Brain microvascular endothelial cell (primary cell): ENCODE measurements at regions not wholly inside any gene's neighbourhood (a gene's known extent, or its start where the extent isn't known, plus 50 kb on each side); places are given as distances from the start of the nearest gene placed in this dataset.

Source experiments
- DNase-seq: peaks from one replicate; pipeline ENCODE4 v3.0.0-alpha.2; 2020
- H3K27ac ChIP-seq: fragments of 250-450 bp; sonication (Bioruptor Pico); 2 replicates; pipeline ENCODE4 v1.5.1; 2020; ENCODE audit warnings: mild to moderate bottlenecking, moderate library complexity
- H3K27me3 ChIP-seq: fragments of 250-450 bp; sonication (Bioruptor Pico); replicated peaks from 2 replicates; pipeline ENCODE4 v1.5.1; 2020; ENCODE audit warnings: mild to moderate bottlenecking
- H3K36me3 ChIP-seq: fragments of 250-450 bp; sonication (Bioruptor Pico); replicated peaks from 2 replicates; pipeline ENCODE4 v1.5.1; 2020; ENCODE audit warnings: mild to moderate bottlenecking
- H3K4me3 ChIP-seq: 2 replicates; pipeline ENCODE4 v1.5.1; 2011; ENCODE audit warnings: low read depth, mild to moderate bottlenecking, control low read depth, low read length, moderate library complexity
- in situ Hi-C: cut with HindIII; loops from 2 replicates; pipeline ENCODE4 v1.10.0; 2017; ENCODE audit warnings: low sequenced_read_pairs, low pct_ligation_motif_present
- TF ChIP-seq, protein P1 (sequence below): IDR thresholded peaks from 2 replicates; pipeline ENCODE4 v1.5.1; 2011; ENCODE audit warnings: low read depth, mild to moderate bottlenecking, moderate library complexity, low read length, control low read depth, inconsistent platforms; ENCODE audit errors: missing control alignments

DNA sequence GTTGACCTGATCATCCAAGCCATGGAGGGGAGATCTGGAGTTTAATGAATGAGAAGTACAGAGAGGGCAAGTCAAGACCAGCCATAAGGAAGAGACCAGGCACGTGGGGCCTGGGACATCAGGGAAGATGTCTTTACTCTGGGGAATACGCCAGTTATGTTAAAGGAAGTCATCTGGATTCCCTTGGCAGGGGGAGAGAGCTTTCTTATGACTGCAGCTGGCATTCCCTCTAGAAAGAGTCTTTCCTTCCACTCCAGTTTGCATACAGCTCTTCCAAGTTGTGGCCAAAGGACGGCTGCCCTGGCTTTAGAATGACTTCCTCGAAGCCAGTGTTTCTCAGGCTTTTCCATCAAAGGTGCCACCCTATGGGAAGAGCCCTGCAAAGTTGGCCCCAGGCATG lies 93.6 kb upstream of the AGBL1 start:
- Histone ChIP-seq H3K27ac (no peak overlapping the region), H3K36me3 (no peaks in the 10 kb centered on the region), H3K4me3 (no peak overlapping the region), H3K27me3 (no peaks in the 10 kb centered on the region)
- TF ChIP-seq, protein P1, sequence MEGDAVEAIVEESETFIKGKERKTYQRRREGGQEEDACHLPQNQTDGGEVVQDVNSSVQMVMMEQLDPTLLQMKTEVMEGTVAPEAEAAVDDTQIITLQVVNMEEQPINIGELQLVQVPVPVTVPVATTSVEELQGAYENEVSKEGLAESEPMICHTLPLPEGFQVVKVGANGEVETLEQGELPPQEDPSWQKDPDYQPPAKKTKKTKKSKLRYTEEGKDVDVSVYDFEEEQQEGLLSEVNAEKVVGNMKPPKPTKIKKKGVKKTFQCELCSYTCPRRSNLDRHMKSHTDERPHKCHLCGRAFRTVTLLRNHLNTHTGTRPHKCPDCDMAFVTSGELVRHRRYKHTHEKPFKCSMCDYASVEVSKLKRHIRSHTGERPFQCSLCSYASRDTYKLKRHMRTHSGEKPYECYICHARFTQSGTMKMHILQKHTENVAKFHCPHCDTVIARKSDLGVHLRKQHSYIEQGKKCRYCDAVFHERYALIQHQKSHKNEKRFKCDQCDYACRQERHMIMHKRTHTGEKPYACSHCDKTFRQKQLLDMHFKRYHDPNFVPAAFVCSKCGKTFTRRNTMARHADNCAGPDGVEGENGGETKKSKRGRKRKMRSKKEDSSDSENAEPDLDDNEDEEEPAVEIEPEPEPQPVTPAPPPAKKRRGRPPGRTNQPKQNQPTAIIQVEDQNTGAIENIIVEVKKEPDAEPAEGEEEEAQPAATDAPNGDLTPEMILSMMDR = no peak
- DNase-seq = no peak
- in situ Hi-C loops = no loop called here

DNA sequence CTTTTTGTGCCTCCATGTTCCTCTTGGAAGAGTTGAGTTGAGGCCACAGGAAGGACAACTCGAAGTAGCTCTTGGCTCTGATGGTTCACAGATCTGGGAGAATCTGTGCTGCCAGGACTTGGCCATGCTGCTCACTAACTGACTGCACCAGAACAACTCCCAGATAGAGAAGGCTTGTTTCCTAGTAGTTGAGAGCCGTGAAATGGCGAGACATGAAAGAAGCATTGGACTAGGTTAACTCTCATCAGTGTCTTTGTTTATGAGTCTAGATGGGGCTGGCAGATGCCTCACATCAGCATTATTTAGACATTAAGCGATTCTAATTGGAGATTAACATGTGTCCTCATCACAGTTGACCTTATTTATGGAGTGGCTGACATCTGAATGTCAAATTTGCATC lies 92.9 kb upstream of the AGBL1 start:
- DNase-seq = no peak
- no peaks in the 10 kb centered on the region for H3K27me3 ChIP-seq
- TF ChIP-seq, protein P1 = no peak
- H3K4me3 ChIP-seq = no peak overlapping the region
- in situ Hi-C loops = no loop called here
- H3K27ac ChIP-seq = no peak overlapping the region
- no peaks in the 10 kb centered on the region for H3K36me3 ChIP-seq

DNA sequence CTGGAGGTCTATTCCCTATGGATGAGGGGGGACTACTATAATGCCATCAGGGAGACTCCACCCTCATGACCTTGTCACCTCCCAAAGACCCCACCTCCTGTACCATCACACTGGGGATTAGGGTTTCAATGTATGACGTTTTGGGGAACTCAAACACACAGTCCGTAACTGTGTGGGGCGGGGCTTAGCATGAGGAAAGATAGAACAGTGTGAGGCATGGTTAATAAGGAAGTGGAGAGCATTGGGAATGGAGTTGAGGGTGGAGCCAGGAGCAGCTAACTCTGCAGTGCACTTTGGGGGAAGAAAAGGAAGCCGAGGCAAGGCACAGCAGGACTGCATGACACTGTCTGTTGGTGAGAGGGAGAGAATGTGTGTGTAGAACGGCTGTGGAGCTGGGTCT lies 90.9 kb upstream of the AGBL1 start:
- Histone ChIP-seq H3K27me3 (no peaks in the 10 kb centered on the region), H3K27ac (no peak overlapping the region), H3K4me3 (no peak overlapping the region), H3K36me3 (no peaks in the 10 kb centered on the region)
- no peak for DNase-seq
- in situ Hi-C loops = no loop called here
- TF ChIP-seq, protein P1 = no peak

DNA sequence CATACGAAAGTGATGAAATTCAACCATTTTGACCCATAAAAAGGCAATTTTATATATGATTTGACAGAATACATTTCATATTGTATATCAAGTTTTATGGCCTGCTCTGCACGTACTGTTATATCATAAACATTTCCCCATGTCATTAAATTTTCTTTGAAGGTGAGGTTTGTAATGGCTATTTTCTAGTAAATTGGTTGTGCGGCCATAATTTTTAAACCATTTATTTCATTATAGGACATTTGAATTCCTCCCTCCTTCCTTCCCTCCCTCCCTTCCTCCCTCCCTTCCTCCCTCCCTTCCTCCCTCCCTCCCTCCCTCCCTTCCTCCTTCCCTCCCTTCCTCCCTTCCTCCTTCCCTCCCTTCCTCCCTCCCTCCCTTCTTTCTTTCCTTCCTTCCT lies 87.4 kb upstream of the AGBL1 start:
- Histone ChIP-seq H3K27me3 (no peaks in the 10 kb centered on the region), H3K4me3 (no peak overlapping the region), H3K27ac (no peak overlapping the region), H3K36me3 (no peaks in the 10 kb centered on the region)
- no peak for DNase-seq
- in situ Hi-C loops = no loop called here
- TF ChIP-seq, protein P1 = no peak

DNA sequence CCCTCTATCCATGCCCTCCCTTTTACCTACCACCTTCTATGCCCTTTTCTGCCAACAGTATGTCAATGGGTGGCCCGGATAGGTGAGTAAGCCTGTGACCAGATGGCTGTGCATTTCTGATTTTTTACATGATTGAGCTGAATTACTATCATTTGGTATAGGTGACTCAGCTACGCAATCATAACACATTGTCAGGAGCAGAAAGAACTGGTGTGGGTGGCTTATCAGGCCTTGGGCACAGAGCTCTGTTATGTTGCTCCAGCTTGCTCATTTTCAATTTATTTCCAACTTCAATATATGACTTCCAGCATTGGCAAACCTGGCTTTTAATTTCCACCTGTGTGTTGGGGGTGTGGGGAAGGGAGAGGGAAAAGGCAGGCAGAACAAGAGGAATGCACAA lies 86.6 kb upstream of the AGBL1 start:
- TF ChIP-seq, protein P1 = no peak
- Histone ChIP-seq H3K27me3 (no peaks in the 10 kb centered on the region), H3K27ac (no peak overlapping the region), H3K4me3 (no peak overlapping the region), H3K36me3 (no peaks in the 10 kb centered on the region)
- in situ Hi-C loops = no loop called here
- DNase-seq = no peak

DNA sequence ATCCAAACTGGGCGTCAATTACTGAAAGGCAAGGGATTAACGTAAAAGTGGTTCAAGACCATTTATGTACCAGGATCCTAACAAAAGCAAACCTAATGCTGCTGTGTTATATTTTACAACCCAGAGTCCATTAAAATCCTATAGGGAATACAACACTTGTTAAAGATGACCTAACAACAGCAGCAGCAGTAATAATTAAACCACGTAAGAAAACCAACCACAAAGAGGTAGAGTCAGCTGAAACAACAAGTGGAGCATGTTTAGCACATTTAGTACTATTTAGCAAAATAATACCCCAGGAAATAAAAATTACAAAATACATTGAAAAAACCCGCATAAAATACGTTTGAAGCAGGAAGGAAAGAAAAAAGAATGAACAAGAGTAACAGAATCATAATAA lies 82.1 kb upstream of the AGBL1 start:
- TF ChIP-seq, protein P1 = no peak
- no peak overlapping the region for H3K4me3 ChIP-seq
- in situ Hi-C loops = no loop called here
- DNase-seq = no peak
- H3K27ac ChIP-seq = no peak overlapping the region
- H3K36me3 ChIP-seq = no peaks in the 10 kb centered on the region
- H3K27me3 ChIP-seq = no peaks in the 10 kb centered on the region
